Smooth muscle cell (in vitro differentiated cells): ENCODE measurements at regions not wholly inside any gene's neighbourhood (a gene's known extent, or its start where the extent isn't known, plus 50 kb on each side); places are given as distances from the start of the nearest gene placed in this dataset.

Experiments
- DNase-seq: peaks from one replicate; lab custom pipeline; 2025; ENCODE audit not compliant: unreplicated experiment; lab: John Stamatoyannopoulos, UW
- H2AFZ ChIP-seq: fragments of 200-600 bp; sonication (generic); 2 replicates; pipeline ENCODE4 v1.6.0; 2016; ENCODE audit warnings: antibody characterized with exemption, low read depth, mild to moderate bottlenecking
- H3F3A ChIP-seq: fragments of 200-600 bp; sonication (generic); 2 replicates; pipeline ENCODE4 v1.6.0; 2017; ENCODE audit warnings: antibody characterized with exemption, low read depth
- H3K27ac ChIP-seq: fragments of 200-600 bp; sonication (generic); 2 replicates; pipeline ENCODE4 v1.5.1; 2016; ENCODE audit warnings: low read depth, mild to moderate bottlenecking
- H3K27me3 ChIP-seq: fragments of 200-600 bp; sonication (generic); 2 replicates; pipeline ENCODE4 v1.6.1; 2016; ENCODE audit warnings: low read depth, mild to moderate bottlenecking
- H3K36me3 ChIP-seq: fragments of 200-600 bp; sonication (generic); 2 replicates; pipeline ENCODE4 v1.5.1; 2016; ENCODE audit warnings: low read depth
- H3K4me1 ChIP-seq: fragments of 200-600 bp; sonication (generic); 2 replicates; pipeline ENCODE4 v1.5.1; 2016; ENCODE audit warnings: low read depth
- H3K4me2 ChIP-seq: fragments of 200-600 bp; sonication (generic); 2 replicates; pipeline ENCODE4 v1.6.0; 2016; ENCODE audit warnings: mild to moderate bottlenecking
- H3K4me3 ChIP-seq: fragments of 200-600 bp; sonication (generic); 2 replicates; pipeline ENCODE4 v1.5.1; 2016; ENCODE audit warnings: mild to moderate bottlenecking
- H3K79me2 ChIP-seq: fragments of 200-600 bp; sonication (generic); 2 replicates; pipeline ENCODE4 v1.6.0; 2016; ENCODE audit warnings: low read depth, mild to moderate bottlenecking
- H3K9ac ChIP-seq: fragments of 200-600 bp; sonication (generic); 2 replicates; pipeline ENCODE4 v1.6.0; 2016; ENCODE audit warnings: low read depth
- H3K9me3 ChIP-seq: fragments of 200-600 bp; sonication (generic); replicated peaks from 2 replicates; pipeline ENCODE4 v1.5.1; 2016; ENCODE audit warnings: low read depth
- H4K20me1 ChIP-seq: fragments of 200-600 bp; sonication (generic); 2 replicates; pipeline ENCODE4 v1.6.0; 2016; ENCODE audit warnings: low read depth
- WGBS: methylation state at CpG from one replicate; pipeline ENCODE4 v1.1.7; 2016; ENCODE audit warnings: low lambda C conversion rate; 5-methylcytosine and 5-hydroxymethylcytosine counted together
- TF ChIP-seq, protein P1 (sequence below): fragments of 200-600 bp; sonication (generic); IDR thresholded peaks from 2 replicates; pipeline ENCODE4 v1.5.1; 2017; ENCODE audit warnings: borderline replicate concordance, mild to moderate bottlenecking, antibody characterized with exemption; ENCODE audit not compliant: insufficient read depth, poor library complexity, severe bottlenecking

DNA sequence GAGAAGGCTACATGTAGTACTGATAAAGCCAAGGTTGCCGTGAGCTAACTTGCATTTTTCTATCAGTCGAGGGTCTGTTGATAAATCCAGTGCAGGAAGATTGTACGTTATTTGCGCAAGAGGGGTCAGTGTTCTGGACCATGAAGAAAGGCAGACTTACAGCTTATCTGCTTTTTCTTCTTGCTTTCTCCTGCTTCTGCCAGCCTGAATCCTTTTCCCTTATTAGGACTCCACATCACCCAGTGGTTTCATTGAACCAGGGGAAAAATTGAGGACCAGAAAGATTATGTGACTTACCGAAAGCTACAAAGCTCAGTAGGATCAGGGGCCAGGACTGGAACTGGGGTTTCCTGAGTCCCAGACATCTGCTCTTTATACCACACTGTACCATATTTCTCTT is 534.6 kb upstream of the BRINP1 start:
- Histone ChIP-seq H3K4me1 (no peaks in the 10 kb centered on the region), H3K9me3 (peaks cover 7% of the 10 kb centered on the region), H3K79me2 (no peaks in the 10 kb centered on the region), H3K4me2 (no peak overlapping the region), H4K20me1 (no peaks in the 10 kb centered on the region), H3K9ac (no peak overlapping the region), H3F3A (no peaks in the 10 kb centered on the region), H3K27ac (no peak overlapping the region), H3K27me3 (no peaks in the 10 kb centered on the region), H3K4me3 (no peak overlapping the region), H3K36me3 (no peaks in the 10 kb centered on the region), H2AFZ (no peak overlapping the region)
- TF ChIP-seq, protein P1, sequence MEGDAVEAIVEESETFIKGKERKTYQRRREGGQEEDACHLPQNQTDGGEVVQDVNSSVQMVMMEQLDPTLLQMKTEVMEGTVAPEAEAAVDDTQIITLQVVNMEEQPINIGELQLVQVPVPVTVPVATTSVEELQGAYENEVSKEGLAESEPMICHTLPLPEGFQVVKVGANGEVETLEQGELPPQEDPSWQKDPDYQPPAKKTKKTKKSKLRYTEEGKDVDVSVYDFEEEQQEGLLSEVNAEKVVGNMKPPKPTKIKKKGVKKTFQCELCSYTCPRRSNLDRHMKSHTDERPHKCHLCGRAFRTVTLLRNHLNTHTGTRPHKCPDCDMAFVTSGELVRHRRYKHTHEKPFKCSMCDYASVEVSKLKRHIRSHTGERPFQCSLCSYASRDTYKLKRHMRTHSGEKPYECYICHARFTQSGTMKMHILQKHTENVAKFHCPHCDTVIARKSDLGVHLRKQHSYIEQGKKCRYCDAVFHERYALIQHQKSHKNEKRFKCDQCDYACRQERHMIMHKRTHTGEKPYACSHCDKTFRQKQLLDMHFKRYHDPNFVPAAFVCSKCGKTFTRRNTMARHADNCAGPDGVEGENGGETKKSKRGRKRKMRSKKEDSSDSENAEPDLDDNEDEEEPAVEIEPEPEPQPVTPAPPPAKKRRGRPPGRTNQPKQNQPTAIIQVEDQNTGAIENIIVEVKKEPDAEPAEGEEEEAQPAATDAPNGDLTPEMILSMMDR, result no peak
- DNase-seq, result no peak
- 74% methylated on average over 5 of the region's 5 CpGs for WGBS

DNA sequence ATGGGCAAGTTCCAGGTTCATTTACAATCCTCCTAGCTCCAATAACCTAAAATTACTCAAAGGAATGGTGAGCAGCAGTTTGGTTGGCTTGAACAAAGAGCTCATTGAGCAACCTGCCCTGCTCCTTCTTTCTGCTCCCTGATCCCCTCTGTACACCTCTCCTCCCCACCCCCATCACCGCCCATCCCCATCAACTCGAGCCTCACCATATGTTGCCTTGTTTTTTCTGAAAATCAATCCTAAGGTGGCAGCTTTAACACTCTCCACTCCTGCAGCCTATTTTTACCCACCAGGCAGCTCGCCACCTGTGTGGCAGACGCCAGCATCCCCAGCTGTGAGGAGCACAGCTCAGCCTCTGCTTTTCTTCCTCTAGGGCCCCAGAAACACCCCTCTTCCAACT is 533.4 kb upstream of the BRINP1 start:
- no peak overlapping the region for H3K4me3 ChIP-seq
- no peaks in the 10 kb centered on the region for H3K4me1 ChIP-seq
- no peaks in the 10 kb centered on the region for H3F3A ChIP-seq
- H3K36me3 ChIP-seq, result no peaks in the 10 kb centered on the region
- no peaks in the 10 kb centered on the region for H3K79me2 ChIP-seq
- H3K9ac ChIP-seq, result no peak overlapping the region
- WGBS, result 76% methylated on average over 4 of the region's 4 CpGs
- H3K27me3 ChIP-seq, result peaks cover 5% of the 10 kb centered on the region
- H4K20me1 ChIP-seq, result no peaks in the 10 kb centered on the region
- no peaks in the 10 kb centered on the region for H3K9me3 ChIP-seq
- H3K27ac ChIP-seq, result no peak overlapping the region
- H3K4me2 ChIP-seq, result no peak overlapping the region
- DNase-seq, result no peak
- TF ChIP-seq, protein P1, result no peak
- no peak overlapping the region for H2AFZ ChIP-seq

GRCh38 chr9:119898316-119898715 is 529.1 kb upstream of the BRINP1 start:
- Histone ChIP-seq H3K9ac (no peak overlapping the region), H3K27ac (no peak overlapping the region), H3K27me3 (peaks cover 24% of the 10 kb centered on the region), H3K36me3 (no peaks in the 10 kb centered on the region), H3K4me2 (no peak overlapping the region), H2AFZ (no peak overlapping the region), H3F3A (no peaks in the 10 kb centered on the region), H3K79me2 (no peaks in the 10 kb centered on the region), H3K4me3 (no peak overlapping the region), H3K9me3 (no peaks in the 10 kb centered on the region), H4K20me1 (no peaks in the 10 kb centered on the region), H3K4me1 (no peaks in the 10 kb centered on the region)
- DNase-seq, result no peak
- TF ChIP-seq, protein P1, result no peak

DNA sequence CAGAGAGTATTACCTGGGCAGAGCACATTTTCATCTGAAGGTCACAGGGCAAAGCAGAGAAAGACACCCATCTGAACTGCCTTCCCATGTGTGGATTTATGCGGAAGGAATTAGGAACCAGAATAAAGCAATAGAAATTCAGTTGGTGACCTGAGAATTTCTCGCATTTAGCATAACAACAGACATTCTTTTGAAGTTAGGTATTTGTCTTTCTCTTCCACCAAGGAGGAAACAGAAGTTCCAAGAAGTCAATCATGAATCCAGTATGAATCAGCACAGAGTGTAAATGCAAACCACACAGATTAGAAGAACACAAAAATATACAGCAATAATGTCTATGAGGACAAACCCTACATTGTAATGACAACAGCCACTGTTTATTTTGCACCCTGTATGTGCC is 515.2 kb upstream of the BRINP1 start:
- Histone ChIP-seq H3K27ac (no peak overlapping the region), H3K79me2 (no peaks in the 10 kb centered on the region), H3K9me3 (no peaks in the 10 kb centered on the region), H3K36me3 (no peaks in the 10 kb centered on the region), H3K4me1 (no peaks in the 10 kb centered on the region), H3K27me3 (peaks cover 16% of the 10 kb centered on the region), H3K4me2 (no peak overlapping the region), H2AFZ (no peak overlapping the region), H3F3A (no peaks in the 10 kb centered on the region), H3K4me3 (no peak overlapping the region), H4K20me1 (no peaks in the 10 kb centered on the region), H3K9ac (no peak overlapping the region)
- 44% methylated on average over 2 of the region's 2 CpGs for WGBS
- TF ChIP-seq, protein P1, result no peak
- DNase-seq, result no peak
